ENCODE measurements at regions not wholly inside any gene's neighbourhood (a gene's known extent, or its start where the extent isn't known, plus 50 kb on each side); places are given as distances from the start of the nearest gene placed in this dataset.

DNA sequence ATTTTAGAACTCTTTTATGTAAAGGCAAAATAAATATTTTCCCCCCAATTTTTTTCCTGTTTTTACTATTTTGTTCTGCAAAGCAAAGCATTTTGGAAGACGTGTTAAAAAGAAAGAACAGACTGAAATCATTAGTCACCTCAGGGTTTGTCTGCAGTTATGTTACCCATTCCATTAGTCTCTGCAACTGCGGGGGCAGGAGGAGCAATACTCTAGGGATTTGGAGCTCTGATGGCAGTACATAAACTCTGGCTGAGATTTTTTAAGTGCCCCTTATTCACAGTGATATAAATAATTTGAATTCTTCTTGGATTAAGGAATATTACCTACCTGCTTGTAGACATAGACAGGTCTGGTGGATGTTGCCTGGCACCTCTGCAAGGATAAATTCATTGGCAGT, 88.0 kb upstream of the CELF4 start:
- Histone ChIP-seq H3K27ac (ENCODE audit: low read depth) (no peak overlapping the region), H3F3A (replicated peaks; ENCODE audit: low read depth) (no peaks in the 10 kb centered on the region), H3K4me3 (no peak overlapping the region), H3K79me2 (replicated peaks; ENCODE audit: insufficient read depth) (no peaks in the 10 kb centered on the region), H3K36me3 (ENCODE audit: insufficient read depth) (0 out of 2 replicates have a peak, but pooled peaks cover 2% of the 10 kb centered on the region), H4K20me1 (replicated peaks; ENCODE audit: insufficient read depth) (no peaks in the 10 kb centered on the region), H2AFZ (0 out of 2 replicates have a peak overlapping the region, but pooled peaks have one; percentile 45), H3K4me2 (no peak overlapping the region), H3K9me2 (ENCODE audit: insufficient read depth) (peaks cover 3% of the 10 kb centered on the region; the same call in 1 of the 2 replicates), H3K27me3 (ENCODE audit: insufficient read depth) (no peaks in the 10 kb centered on the region), H3K4me1 (ENCODE audit: insufficient read depth) (0 out of 2 replicates have a peak, but pooled peaks cover 6% of the 10 kb centered on the region)
- Mint-ChIP-seq H3K9me3 (peaks cover 10% of the 10 kb centered on the region), H3K4me1 (peaks cover 10% of the 10 kb centered on the region), H3K27ac (no peak overlapping the region; the same call in 1 of the 2 replicates), H3K36me3 (ENCODE audit: low read depth) (peaks cover 4% of the 10 kb centered on the region; the same call in 2 of the 3 replicates), H3K4me3 (no peak overlapping the region), H3K27me3 (ENCODE audit: insufficient read depth, low read depth, poor library complexity) (peaks cover 5% of the 10 kb centered on the region)
- TF ChIP-seq ZNF114 (CRISPR knock-in tag; IDR thresholded peaks at IDR 0.05) (no peak), NANOG (IDR thresholded peaks at IDR 0.05; ENCODE audit: borderline replicate concordance) (no peak), JUNB (IDR thresholded peaks at IDR 0.05; ENCODE audit: unreplicated experiment) (no peak), CREB1 (CRISPR knock-in tag; IDR thresholded peaks at IDR 0.05; ENCODE audit: low read depth) (no peak), ZNF331 (CRISPR knock-in tag; IDR thresholded peaks at IDR 0.05; ENCODE audit: low read depth) (no peak), EZH2 (IDR thresholded peaks at IDR 0.05; ENCODE audit: low read depth, unreplicated experiment) (no peak), STAT1 (IDR thresholded peaks at IDR 0.05; ENCODE audit: unreplicated experiment) (no peak), POLR2AphosphoS5 (IDR thresholded peaks at IDR 0.05; ENCODE audit: low read depth) (no peak), EZH2phosphoT487 (IDR thresholded peaks at IDR 0.05; ENCODE audit: unreplicated experiment) (no peak)
- TF ChIP-seq, protein P1, sequence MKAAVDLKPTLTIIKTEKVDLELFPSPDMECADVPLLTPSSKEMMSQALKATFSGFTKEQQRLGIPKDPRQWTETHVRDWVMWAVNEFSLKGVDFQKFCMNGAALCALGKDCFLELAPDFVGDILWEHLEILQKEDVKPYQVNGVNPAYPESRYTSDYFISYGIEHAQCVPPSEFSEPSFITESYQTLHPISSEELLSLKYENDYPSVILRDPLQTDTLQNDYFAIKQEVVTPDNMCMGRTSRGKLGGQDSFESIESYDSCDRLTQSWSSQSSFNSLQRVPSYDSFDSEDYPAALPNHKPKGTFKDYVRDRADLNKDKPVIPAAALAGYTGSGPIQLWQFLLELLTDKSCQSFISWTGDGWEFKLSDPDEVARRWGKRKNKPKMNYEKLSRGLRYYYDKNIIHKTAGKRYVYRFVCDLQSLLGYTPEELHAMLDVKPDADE (IDR thresholded peaks at IDR 0.05): no peak
- TF ChIP-seq, protein P2, sequence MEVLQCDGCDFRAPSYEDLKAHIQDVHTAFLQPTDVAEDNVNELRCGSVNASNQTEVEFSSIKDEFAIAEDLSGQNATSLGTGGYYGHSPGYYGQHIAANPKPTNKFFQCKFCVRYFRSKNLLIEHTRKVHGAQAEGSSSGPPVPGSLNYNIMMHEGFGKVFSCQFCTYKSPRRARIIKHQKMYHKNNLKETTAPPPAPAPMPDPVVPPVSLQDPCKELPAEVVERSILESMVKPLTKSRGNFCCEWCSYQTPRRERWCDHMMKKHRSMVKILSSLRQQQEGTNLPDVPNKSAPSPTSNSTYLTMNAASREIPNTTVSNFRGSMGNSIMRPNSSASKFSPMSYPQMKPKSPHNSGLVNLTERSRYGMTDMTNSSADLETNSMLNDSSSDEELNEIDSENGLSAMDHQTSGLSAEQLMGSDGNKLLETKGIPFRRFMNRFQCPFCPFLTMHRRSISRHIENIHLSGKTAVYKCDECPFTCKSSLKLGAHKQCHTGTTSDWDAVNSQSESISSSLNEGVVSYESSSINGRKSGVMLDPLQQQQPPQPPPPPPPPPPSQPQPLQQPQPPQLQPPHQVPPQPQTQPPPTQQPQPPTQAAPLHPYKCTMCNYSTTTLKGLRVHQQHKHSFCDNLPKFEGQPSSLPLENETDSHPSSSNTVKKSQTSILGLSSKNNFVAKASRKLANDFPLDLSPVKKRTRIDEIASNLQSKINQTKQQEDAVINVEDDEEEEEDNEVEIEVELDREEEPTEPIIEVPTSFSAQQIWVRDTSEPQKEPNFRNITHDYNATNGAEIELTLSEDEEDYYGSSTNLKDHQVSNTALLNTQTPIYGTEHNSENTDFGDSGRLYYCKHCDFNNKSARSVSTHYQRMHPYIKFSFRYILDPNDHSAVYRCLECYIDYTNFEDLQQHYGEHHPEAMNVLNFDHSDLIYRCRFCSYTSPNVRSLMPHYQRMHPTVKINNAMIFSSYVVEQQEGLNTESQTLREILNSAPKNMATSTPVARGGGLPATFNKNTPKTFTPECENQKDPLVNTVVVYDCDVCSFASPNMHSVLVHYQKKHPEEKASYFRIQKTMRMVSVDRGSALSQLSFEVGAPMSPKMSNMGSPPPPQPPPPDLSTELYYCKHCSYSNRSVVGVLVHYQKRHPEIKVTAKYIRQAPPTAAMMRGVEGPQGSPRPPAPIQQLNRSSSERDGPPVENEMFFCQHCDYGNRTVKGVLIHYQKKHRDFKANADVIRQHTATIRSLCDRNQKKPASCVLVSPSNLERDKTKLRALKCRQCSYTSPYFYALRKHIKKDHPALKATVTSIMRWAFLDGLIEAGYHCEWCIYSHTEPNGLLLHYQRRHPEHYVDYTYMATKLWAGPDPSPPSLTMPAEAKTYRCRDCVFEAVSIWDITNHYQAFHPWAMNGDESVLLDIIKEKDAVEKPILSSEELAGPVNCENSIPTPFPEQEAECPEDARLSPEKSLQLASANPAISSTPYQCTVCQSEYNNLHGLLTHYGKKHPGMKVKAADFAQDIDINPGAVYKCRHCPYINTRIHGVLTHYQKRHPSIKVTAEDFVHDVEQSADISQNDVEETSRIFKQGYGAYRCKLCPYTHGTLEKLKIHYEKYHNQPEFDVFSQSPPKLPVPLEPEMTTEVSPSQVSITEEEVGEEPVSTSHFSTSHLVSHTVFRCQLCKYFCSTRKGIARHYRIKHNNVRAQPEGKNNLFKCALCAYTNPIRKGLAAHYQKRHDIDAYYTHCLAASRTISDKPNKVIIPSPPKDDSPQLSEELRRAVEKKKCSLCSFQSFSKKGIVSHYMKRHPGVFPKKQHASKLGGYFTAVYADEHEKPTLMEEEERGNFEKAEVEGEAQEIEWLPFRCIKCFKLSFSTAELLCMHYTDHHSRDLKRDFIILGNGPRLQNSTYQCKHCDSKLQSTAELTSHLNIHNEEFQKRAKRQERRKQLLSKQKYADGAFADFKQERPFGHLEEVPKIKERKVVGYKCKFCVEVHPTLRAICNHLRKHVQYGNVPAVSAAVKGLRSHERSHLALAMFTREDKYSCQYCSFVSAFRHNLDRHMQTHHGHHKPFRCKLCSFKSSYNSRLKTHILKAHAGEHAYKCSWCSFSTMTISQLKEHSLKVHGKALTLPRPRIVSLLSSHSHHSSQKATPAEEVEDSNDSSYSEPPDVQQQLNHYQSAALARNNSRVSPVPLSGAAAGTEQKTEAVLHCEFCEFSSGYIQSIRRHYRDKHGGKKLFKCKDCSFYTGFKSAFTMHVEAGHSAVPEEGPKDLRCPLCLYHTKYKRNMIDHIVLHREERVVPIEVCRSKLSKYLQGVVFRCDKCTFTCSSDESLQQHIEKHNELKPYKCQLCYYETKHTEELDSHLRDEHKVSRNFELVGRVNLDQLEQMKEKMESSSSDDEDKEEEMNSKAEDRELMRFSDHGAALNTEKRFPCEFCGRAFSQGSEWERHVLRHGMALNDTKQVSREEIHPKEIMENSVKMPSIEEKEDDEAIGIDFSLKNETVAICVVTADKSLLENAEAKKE (CRISPR knock-in tag; IDR thresholded peaks at IDR 0.05): no peak
- TF ChIP-seq, protein P3, sequence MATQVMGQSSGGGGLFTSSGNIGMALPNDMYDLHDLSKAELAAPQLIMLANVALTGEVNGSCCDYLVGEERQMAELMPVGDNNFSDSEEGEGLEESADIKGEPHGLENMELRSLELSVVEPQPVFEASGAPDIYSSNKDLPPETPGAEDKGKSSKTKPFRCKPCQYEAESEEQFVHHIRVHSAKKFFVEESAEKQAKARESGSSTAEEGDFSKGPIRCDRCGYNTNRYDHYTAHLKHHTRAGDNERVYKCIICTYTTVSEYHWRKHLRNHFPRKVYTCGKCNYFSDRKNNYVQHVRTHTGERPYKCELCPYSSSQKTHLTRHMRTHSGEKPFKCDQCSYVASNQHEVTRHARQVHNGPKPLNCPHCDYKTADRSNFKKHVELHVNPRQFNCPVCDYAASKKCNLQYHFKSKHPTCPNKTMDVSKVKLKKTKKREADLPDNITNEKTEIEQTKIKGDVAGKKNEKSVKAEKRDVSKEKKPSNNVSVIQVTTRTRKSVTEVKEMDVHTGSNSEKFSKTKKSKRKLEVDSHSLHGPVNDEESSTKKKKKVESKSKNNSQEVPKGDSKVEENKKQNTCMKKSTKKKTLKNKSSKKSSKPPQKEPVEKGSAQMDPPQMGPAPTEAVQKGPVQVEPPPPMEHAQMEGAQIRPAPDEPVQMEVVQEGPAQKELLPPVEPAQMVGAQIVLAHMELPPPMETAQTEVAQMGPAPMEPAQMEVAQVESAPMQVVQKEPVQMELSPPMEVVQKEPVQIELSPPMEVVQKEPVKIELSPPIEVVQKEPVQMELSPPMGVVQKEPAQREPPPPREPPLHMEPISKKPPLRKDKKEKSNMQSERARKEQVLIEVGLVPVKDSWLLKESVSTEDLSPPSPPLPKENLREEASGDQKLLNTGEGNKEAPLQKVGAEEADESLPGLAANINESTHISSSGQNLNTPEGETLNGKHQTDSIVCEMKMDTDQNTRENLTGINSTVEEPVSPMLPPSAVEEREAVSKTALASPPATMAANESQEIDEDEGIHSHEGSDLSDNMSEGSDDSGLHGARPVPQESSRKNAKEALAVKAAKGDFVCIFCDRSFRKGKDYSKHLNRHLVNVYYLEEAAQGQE (IDR thresholded peaks at IDR 0.05; ENCODE audit: unreplicated experiment): no peak
- TF ChIP-seq, protein P4, sequence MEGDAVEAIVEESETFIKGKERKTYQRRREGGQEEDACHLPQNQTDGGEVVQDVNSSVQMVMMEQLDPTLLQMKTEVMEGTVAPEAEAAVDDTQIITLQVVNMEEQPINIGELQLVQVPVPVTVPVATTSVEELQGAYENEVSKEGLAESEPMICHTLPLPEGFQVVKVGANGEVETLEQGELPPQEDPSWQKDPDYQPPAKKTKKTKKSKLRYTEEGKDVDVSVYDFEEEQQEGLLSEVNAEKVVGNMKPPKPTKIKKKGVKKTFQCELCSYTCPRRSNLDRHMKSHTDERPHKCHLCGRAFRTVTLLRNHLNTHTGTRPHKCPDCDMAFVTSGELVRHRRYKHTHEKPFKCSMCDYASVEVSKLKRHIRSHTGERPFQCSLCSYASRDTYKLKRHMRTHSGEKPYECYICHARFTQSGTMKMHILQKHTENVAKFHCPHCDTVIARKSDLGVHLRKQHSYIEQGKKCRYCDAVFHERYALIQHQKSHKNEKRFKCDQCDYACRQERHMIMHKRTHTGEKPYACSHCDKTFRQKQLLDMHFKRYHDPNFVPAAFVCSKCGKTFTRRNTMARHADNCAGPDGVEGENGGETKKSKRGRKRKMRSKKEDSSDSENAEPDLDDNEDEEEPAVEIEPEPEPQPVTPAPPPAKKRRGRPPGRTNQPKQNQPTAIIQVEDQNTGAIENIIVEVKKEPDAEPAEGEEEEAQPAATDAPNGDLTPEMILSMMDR (conservative IDR thresholded peaks at IDR 0.05; ENCODE audit: low read depth in 2 of 2): no peak
- DNase-seq (ENCODE audit: low spot score) (no peak), ATAC-seq (no peak)

Measured in GM23338 (cell line).